Ramos (cell line): ENCODE measurements at regions not wholly inside any gene's neighbourhood (a gene's known extent, or its start where the extent isn't known, plus 50 kb on each side); places are given as distances from the start of the nearest gene placed in this dataset.
"Not testable (repeated sequence)": the region's sequence is repeated elsewhere in the genome, so short reads cannot be mapped to it uniquely, and the experiment has no call there.

ENCODE experiments used
- in situ Hi-C: fragments of 300-500 bp; cut with MboI; formaldehyde crosslinking; loops from one replicate; pipeline ENCODE4 v1.14.3; 2022; ENCODE audit warnings: low sequenced_read_pairs; ENCODE audit not compliant: unreplicated experiment

DNA sequence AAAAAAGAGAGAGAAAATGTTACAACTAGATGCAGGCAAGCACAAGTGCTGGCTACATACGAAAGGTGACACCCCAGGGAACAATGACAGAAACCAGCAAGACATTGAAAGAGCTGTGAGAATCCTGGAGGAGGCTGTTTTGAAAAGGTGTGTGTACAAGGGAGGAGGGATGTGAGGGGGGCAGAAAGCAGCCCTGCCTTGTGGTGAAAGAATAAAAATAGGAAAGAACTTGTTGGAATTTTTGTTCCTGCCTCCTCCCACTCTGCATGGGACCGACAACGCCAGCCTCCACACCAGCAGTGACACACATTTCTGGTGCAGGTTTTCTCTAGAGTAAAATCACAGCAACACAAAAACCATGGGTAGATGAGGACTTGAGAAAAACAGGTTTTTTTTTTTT lies 1258.6 kb downstream of the PCDH9 start:
- in situ Hi-C loops = no loop called here

DNA sequence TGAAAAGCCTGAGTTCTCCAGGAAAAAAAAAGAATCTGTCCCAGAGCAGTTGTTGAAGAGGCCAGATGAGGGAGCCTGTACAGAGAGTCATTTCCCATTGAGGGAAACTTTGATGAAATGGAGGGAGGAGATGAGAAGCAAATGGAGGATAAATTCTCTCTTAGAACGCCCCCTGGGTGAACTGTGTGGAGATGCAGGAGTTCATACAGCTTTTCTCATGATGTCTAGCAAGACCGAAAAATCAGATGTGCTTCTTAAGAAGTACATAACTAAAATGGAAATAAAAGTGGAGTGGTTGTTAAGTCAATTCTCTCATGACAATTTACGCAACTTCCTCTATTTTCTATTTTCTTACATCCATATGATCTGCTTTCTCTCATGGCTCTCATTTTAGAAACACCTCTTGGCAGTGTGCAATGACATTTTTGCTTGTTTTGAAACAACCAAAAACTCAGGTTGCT lies 1263.1 kb downstream of the PCDH9 start:
- in situ Hi-C loops = no loop called here

DNA sequence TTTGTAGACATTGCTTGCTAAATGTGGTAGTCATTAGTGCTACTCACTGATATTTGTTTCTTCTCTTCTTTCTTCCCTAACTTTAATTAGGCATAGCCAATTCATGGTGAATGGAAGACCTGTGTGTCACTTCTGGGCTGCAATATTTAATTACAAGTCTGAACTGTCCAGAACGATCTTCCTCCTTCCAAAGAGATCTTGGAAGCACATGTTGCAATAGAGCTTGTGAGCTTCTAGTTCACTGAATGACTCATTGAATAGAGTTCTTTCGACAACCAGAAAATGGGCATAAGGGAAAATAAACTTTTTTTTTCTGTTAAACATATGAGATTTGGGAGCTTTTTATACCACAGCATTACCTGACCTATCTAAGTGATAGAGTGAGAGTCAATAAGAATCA lies 1264.6 kb downstream of the PCDH9 start:
- in situ Hi-C loops = no loop called here

DNA sequence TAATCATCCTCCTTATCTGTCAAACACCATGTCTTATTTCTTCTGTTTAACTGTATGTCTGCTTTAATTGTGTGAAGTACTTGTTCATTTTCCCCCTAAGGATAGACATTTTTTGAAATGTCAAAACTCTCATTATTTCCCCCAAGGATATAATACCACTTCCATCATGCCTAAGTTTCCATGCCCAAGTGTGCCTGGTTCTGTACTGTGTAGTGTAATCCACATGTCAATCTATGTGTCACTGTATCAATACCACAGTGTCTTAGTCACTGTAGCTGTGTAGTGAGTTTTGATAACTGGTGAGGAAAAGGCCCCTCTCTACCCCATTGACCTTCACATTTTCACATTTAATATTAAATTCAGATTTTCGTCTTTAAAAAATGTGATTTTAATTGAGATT lies 1265.5 kb downstream of the PCDH9 start:
- in situ Hi-C loops = no loop called here

DNA sequence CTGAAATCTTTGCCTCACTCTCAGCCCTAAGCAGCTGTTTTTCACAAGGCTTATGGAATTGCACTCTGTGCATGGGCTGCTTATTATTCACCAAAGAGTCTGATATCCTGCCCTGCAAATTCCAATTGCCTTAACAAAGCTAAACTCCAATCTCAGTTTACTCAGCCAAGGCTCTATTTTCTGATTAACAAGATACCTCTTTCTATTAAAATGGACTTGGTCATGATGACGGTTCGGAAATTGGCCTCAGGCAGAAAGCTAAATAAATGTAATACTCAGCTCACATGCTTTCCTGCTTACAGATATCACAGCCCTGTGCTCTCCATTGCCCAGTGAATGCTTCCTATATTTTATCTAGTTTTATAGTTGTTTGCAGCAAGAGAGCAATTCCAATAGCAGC lies 1270.8 kb downstream of the PCDH9 start:
- in situ Hi-C loops = no loop called here

DNA sequence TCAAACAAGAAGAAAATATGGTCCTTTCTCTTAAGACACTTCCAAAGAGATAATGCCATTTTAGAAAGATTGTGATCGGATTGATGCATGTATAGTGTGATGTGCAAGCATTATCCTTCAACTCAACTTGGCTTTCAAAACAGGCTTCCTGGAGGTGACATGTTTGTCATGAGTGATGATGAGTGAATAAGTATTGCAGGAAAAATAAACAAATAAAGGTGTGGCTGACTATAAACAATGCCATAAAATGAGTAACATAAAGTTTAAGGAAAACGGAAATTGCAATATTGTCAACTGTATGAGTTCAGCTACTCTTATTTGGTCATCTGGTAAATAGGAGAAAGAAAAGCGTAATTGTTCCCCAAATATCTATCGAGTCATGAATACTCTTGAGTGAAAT lies 1283.7 kb downstream of the PCDH9 start:
- in situ Hi-C loops = no loop called here

DNA sequence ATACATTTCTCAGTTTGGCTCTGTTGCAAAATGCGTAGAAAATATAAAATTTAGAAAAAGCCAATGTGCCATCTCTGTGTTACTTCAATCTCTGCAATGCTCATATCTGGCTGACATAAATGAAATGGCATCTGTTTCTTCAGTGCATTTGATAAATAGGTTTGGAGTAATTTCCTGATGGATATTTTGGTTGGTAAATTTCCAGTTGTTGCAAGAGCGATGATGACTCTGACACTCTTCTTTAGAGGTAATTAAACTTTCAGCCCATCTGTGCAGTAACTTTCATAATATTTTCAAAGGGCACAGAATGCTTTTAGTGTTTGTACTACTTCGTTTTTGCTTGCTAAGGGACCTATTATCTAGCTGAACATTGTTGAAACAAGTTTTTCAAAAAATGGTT lies 1286.4 kb downstream of the PCDH9 start:
- in situ Hi-C loops = no loop called here

DNA sequence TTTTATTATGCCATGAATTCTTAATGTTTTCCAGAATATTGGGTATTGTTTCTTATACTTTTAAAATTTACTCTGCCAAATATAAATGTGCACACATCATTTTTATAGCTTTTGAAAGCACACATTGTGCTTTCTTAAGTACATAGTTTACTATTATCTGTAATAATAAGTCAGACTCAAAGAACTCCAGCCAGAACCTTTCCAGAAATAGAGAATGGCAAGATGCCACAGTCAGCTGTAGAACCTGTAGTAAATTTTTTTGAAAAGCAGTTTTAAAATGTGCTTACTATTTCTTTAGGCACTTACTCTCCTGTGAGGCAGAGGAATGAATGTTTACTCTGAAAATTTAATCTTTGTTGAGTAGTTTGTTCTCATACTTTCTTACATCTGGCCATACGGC lies 1287.1 kb downstream of the PCDH9 start:
- in situ Hi-C loops = no loop called here

DNA sequence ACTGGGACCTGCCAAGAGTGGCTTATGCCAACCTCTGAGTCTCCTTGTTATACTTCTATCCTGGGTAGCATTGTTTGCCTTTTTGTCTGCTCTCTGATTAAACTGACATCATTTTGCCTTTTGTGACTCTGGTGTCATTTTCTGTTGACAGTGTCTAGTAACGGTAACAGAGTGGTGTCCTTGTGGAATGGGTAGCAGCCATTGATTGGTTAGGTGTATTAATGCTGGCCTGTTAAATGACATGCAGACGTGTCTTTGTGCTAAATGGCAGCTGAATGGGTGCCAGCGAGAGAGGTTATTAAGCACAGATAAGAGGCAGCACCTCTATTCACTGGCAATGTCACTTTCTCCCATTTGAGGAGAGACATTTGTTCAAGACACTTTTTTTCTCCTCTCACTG lies 1289.4 kb downstream of the PCDH9 start:
- in situ Hi-C loops = no loop called here

DNA sequence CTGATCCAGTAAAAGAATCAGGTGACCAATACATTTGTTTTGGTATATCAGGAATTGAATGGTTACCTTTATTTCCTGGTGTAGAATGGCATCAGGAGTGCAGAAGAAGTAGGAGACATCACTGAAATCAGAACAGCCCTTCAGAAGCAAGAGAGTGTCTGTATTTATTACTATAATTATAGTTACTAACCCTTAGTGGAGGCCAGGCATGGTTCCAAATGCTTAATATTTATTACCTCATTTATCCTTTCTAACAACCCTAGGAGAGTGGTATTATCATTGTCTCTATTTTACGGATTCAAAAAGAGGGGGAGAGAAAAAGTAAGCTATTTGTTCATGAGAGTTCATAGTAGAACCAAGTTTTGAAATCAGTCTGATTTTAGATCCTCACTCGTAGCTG lies 1292.9 kb downstream of the PCDH9 start:
- in situ Hi-C loops = no loop called here

DNA sequence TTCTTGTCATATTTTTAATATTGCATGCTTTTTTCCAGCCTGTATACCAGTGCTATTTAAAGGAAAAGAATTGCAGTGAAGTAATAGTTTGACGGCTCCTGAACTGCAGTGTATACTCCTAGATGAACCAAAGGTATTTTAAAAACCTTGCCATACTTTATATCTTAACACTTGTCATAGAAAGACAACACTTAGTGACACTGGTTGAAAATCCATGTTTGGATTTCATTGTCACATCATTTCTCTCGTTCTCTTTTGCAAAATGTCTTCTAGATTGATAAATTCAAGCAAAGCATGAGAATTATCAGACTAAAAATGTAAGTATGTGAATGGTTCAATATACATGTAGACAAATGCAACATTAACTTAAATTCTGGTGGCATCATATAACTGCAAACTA lies 1293.9 kb downstream of the PCDH9 start:
- in situ Hi-C loops = no loop called here

DNA sequence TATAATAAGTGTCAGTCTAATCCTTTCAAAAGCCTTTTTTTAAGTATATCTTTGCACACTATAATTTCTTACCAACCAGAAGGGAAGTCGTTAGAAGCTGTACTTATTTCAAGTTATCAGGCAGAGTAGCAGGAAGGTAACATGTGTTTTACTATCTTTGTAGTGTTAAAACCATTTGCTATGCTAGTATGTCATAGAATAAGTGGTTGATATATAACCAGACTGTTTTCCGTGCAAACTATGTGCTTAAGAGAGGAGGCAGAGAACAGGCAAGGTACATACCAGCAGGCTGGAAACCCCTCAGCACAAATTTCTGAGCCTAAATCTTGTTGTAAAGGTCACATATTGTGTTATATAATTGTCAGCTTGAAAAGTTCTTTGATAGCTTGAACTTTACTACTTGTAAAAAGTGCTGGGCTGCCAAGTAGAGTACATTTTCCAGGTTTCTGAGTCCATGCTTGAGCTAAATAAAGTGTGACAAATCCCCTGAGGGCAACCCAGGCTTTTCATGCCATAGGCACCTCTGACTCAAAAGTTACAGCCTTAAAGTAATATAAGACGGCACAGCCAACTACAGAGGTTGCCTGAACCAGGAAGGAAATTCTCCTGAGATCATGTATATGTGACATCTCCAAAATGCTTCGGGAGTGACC lies 1297.4 kb downstream of the PCDH9 start:
- in situ Hi-C loops = no loop called here

DNA sequence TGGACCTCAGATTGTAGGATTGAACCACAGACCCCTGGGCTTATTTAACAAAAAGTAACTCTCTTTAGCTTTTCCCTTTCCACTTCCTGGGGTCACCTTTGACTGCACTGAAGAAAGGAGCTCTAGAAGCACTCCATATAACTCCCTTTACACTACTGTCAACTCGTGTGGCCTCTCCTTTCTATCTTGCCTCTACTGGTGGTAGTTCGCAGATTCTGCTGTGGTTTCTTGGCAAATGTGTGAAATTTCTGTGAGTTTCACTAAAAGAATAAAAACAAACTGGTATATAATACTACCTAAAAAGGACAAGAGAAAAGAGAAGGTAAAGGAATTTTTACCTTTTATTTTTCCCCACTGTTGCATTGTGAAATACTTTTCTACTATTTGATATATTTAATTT lies 1298.1 kb downstream of the PCDH9 start:
- in situ Hi-C loops = no loop called here

DNA sequence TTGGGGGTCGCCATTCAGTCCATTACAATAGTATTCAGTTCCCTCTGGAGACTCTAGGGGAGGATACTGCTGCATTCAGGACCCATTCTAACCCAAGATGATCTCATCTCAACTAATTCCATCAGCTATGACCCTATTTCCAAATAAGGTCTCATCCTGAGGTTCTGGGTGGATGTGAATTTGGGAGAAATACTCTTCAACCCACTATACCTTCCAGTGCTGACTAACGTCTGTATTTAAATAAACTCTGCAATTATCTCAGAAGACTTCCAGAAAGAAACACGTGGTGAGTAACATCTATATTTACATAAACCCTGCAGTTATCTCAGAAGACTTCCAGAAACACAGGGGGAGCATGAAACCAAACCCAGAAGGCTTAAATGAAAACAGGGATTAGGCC lies 1300.7 kb downstream of the PCDH9 start:
- in situ Hi-C loops = no loop called here

DNA sequence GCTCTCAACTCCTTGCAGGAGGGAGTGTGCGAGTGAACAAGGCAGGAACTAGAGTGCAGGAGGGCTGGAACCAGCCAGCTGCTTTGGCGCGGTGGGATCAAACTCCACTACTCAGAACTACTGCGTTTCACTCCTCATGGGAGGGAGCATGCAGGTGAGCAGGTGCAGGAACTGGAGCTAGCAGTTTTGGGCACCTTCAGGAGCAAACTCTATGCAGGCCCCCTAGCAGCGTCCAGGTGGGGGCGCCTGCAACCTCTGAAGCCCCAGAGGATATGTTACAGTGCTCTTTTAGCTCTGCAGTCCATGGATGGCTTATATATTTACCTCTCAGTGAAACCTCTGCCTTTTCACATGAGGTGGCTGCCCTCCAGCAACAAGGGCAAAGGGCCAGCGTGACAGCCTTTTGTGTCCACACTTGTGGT lies 1303.4 kb downstream of the PCDH9 start:
- in situ Hi-C loops = no loop called here

DNA sequence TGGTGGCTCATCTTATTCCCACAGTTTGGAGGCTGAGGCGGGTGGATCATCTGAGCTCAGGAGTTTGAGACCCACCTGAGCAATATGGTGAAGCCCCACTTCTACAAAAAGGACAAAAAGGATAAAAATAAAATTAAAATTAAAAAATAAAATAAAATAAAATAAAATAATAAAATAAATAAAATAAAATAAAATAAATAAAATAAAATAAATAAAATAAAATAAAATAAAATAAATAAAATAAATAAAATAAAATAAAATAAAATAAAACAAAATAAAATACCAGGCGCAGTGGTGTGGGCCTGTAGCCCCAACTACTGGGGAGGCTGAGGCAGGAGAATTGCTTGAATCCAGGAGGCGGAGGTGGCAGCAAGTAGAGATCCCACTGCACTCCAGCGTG lies 1307.3 kb downstream of the PCDH9 start:
- in situ Hi-C loops = not testable (repeated sequence)

DNA sequence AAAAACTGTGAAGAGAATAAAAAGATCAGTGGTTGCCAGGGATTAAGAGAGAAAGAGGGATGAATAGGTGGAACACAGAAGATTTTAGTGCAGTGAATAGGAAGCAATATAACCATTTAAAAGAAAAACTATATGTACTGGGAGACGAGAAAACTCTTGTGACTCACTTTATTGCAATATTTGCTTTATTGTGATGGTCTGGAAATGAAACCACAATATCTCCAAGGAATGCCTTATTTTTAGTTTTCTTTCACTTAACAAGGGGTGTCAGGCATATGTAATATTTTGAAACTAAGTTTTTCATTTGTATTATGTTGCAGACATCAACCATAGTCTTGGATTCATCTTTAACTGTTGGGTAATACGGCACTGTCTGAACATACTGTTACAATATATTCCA lies 1308.2 kb downstream of the PCDH9 start:
- in situ Hi-C loops = no loop called here

DNA sequence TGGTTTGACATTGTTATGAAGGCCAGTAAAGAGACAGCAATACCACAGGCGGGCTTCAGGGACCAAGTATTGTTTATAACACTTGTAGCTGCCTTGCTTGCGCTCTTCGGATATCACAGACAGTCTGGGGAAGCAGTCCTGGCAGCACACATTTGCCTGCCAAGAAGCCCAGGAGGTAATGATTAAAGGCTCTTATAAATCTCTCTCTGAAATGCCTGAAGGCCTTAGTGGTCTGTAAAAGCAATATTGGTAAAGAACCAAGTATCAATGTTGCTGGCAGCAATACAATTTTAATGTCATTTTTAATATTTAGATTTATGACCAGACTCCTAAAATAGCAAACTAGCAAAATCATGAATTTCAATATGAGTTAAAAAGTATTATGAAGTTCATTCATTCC lies 1312.4 kb downstream of the PCDH9 start:
- in situ Hi-C loops = no loop called here

DNA sequence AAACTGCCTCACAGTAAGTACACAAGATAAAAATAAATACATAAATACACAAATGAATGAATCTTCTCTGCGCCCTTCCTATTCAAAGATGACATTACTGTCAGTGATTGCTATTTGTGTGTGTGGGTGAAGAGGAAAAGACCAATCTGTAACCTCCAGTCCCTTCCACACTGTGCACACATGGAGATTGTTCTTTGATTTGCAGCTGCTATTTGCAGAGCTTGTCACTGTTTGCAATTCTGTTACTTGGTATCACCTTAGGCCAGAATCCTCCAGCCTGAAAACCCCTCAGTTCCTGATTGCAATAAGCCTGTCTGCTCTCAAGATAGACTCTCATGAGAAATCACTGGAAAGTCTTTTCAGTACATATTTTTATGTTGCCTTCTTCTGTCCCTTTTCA lies 1314.9 kb downstream of the PCDH9 start:
- in situ Hi-C loops = no loop called here

DNA sequence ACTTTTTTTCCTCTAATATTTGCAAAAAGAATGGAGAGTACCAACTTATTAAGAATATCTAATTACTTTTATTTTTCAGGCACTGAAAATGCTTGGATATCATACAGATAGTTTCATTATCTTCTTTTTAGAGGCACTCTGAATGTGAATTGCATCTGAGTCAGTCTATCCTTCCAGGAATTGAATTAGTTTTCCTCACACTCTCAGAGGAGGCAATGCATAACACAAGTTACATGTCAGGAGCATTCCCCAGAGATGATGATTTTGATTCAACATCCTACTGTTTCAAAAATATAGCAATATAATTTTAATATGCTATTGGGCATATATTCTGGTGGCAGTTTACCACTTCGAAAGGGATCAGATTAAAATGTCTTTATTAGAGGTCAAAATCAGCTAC lies 1315.4 kb downstream of the PCDH9 start:
- in situ Hi-C loops = no loop called here

DNA sequence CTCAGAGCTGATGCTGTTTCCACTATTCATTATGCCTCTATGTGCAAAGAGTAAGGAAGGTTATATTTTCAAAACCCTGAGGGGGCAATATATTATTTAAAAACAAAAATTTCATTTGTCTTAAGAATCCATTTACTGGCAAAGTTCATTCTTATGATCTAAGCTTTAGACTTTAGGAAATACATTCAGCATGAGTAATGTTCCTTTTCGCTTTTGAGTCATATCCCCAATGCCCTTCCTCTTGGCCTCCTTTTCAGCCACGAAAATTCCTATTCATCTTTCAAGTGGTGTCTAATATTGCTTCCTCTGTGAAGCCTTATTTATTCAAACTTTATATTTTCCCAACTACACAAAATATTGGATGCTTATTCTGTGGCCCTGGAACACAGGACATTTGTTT lies 1317.0 kb downstream of the PCDH9 start:
- in situ Hi-C loops = no loop called here

DNA sequence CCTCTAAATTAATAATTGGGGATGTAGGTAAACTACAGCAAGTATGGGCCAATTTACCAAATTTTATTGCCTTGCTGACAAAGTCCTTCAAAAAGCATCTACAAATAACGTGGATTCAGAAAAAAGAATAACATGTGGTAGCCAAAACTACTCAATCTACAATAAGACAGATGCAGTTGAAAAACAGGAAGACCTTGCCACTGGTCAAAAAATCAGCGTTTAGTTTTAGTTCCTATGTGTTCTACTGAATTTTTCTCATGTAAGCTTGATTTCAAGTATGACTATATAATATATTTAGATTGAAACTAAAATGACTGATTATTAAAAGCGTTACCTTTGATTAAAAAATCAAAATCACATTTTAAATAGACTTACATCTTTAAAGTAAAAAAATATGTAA lies 1317.6 kb downstream of the PCDH9 start:
- in situ Hi-C loops = no loop called here
